NB4 (cell line): ENCODE measurements at regions not wholly inside any gene's neighbourhood (a gene's known extent, or its start where the extent isn't known, plus 50 kb on each side); places are given as distances from the start of the nearest gene placed in this dataset.

Experiments used
- DNase-seq: peaks from one replicate; pipeline ENCODE4 v3.0.0; 2010; ENCODE audit warnings: low read depth
- H3K4me3 ChIP-seq: one replicate; pipeline ENCODE4 v1.5.1; 2011; ENCODE audit warnings: mild to moderate bottlenecking, low read depth, low read length, moderate library complexity
- MYC ChIP-seq: IDR thresholded peaks from 2 replicates; pipeline ENCODE4 v1.6.1; 2011; ENCODE audit warnings: low read depth, low read length
- POLR2A ChIP-seq: IDR thresholded peaks from 2 replicates; pipeline ENCODE4 v1.6.1; 2011; ENCODE audit warnings: mild to moderate bottlenecking; ENCODE audit not compliant: insufficient read length; ENCODE audit errors: extremely low read depth
- TF ChIP-seq, protein P1 (sequence below): IDR thresholded peaks from 2 replicates; pipeline ENCODE4 v1.6.1; 2011; ENCODE audit warnings: low read depth, low read length
- TF ChIP-seq, protein P2 (sequence below): IDR thresholded peaks from one replicate; pipeline ENCODE4 v1.5.1; 2012; ENCODE audit warnings: low read depth, low read length

DNA sequence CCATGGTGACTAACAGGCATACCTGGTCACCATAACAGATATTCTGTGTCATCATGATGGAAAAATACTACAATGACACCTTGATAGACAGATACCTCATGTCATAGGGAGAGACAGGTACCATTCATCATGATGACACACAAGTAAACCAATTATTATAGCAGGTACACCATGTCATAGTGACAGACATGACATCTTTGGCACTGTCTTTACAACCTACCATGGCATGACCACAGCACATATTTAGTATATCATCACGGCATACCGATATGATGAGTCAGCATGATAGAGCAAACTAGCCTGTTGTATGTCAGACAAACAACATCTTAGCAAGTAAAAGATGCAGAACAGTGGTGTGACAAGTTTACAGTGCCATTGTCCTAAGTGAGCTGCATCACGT is 101.3 kb upstream of the KLHL29 start:
- TF ChIP-seq MYC (no peak), POLR2A (no peak)
- TF ChIP-seq, protein P1, sequence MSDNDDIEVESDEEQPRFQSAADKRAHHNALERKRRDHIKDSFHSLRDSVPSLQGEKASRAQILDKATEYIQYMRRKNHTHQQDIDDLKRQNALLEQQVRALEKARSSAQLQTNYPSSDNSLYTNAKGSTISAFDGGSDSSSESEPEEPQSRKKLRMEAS, result no peak

DNA sequence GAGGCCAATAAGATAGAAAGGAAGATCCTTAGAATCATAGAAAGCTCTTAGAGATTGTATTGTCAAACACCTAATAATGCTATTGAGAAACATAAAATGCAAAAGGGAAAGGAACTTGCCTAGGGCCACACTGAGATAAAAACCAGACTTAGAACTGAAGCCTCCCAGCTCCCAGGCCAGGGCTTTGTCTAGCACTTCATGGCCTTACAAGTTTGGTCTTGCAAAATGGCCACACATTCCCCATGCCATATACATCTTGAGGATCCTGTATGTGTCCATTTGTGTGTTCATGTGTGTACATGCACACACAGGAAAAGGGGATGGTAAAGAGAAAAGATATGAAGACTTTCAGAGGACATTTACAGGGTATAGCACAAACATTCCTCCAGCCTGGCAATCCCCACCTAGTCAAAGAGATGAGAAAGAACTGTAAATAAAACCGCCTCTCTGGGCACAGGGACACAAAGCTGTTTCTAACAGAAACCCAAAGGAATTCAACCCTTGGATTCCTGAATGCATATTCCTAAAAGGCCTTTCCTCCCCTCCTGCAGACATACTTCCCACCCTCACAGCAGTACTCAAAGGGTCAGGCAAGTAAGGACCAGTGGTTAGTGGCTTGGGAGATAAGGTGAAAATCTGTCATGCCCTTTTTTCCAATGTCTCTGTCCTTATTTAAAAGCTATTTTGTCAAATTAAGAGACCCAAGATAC is 99.7 kb upstream of the KLHL29 start:
- TF ChIP-seq POLR2A (no peak), MYC (no peak)
- DNase-seq, result no peak
- H3K4me3 ChIP-seq, result no peak overlapping the region

More for the DNA sequence above, 101.3 kb upstream of the KLHL29 start:
- no peak for DNase-seq
- H3K4me3 ChIP-seq, result no peak overlapping the region

DNA sequence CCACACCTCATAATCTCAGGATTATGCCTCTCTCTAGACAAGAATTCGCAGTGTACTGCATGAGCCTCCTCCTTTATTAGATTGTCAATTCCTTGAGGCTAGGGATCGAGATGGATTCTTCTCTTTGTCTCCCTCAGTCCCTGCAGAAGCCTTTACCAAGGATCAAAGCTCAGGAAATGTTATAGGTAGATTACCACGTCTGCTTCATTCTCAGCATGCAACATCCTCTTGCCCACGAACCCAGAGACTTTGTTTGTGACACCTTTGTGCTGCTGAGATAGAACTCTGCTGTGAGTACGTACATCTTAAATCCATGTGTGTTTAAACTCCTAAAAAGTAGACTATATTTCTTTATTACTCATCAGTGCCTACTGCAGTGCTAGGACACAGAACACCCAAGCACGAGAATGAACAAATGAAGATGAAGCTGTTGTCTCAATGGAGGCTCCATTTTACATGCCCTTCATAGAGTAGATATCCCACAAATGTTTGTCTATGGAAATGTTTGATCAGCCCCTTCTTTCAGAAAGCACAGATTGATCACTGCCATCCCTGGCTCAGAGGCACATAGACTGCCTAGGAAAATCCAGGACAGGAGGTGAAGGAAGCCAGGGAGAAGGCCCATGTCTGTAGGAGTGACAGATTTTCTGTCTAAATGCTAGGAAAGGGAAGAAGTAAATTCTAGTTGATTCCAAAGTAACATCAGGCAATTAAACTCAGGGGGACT is 98.8 kb upstream of the KLHL29 start:
- no peak overlapping the region for H3K4me3 ChIP-seq
- TF ChIP-seq, protein P1, result no peak
- TF ChIP-seq, protein P2, sequence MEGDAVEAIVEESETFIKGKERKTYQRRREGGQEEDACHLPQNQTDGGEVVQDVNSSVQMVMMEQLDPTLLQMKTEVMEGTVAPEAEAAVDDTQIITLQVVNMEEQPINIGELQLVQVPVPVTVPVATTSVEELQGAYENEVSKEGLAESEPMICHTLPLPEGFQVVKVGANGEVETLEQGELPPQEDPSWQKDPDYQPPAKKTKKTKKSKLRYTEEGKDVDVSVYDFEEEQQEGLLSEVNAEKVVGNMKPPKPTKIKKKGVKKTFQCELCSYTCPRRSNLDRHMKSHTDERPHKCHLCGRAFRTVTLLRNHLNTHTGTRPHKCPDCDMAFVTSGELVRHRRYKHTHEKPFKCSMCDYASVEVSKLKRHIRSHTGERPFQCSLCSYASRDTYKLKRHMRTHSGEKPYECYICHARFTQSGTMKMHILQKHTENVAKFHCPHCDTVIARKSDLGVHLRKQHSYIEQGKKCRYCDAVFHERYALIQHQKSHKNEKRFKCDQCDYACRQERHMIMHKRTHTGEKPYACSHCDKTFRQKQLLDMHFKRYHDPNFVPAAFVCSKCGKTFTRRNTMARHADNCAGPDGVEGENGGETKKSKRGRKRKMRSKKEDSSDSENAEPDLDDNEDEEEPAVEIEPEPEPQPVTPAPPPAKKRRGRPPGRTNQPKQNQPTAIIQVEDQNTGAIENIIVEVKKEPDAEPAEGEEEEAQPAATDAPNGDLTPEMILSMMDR, result no peak
- no peak for TF ChIP-seq POLR2A
- no peak for TF ChIP-seq MYC
- no peak for DNase-seq

DNA sequence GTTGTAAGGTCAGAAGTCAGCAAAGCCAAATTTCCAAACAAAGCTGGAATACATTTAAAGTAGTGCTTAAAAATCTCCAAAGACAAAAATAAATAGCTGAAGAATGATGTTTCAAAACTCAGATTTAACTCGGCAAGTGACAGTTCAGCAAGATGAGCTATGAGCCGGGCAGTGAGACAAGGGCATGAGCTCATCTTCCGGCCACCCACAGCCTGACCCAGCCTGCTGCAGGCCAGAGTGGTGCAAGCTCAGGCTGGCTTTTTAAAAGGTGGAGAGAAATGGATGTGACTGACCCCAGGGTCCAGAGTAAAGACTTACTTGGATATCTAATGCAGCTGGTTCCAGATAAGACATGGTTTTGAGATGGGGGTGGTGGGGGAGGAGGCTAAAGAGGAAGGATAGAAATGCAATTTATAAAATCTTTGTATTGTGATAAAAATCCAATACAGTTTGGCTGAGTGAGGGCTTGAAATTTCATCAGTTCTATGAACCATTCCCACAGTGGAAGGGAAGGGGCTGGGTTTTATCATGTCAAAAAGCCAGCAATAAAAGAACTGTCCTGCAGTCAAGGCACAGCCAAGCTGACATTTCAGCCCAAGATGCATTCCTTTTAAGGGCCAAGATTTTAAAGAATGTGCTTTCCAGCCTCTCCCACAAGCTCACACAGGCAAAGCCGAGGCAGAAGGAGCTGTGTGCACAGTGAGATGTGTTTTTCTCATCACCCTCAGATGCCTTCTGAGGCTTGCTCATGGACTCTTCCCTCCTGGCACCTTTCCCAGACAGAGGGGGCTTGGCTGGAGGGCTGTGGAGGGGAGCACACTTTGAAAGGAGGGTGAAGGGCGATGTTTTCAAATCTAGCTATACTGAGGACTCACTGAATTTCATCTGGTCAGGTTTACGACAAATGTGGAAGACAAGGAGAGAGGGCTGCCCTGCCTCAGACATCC is 97.9 kb upstream of the KLHL29 start:
- H3K4me3 ChIP-seq, result no peak overlapping the region
- no peak for DNase-seq
- TF ChIP-seq, protein P2, result no peak
- no peak for TF ChIP-seq POLR2A
- TF ChIP-seq, protein P1, result no peak
- no peak for TF ChIP-seq MYC

DNA sequence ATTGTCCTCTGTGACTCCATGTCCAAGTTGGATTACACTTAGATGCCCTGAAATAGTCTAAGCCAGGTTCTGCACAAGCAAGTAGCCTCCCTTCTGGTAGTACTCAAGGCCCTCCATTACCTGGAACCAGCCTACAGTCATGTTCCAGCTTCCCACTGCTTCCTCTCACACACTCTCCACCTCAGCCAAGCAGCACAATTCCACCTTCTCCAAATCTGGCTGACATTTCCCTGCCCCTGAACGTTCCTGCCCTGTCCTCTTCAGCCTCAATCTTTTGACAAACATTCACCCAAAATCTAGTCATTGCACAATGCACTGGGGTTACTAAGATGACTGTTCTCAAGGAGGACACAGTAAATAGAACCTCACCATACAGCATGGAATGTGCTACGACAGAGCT is 95.3 kb upstream of the KLHL29 start:
- DNase-seq, result no peak
- no peak for TF ChIP-seq MYC
- H3K4me3 ChIP-seq, result no peak overlapping the region

DNA sequence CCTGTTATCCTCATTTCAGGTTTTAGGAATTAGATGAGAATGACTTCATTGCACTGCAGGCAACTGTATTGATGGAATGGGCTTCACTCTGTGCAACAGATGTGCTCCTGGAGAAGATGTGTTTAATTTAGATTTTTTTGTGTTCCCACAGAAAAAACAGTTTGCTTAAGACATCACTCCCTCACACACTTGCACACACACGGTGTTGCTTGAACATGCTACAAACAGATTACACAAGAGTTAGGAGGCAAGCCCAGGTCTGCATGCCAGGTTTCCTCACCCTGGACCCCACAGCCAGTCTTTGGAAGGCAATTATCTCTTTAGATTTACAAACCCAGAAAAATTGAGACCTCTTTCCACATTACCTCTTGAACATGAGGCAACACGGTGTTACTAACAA is 93.7 kb upstream of the KLHL29 start:
- no peak overlapping the region for H3K4me3 ChIP-seq
- TF ChIP-seq MYC, result no peak
- no peak for TF ChIP-seq POLR2A
- TF ChIP-seq, protein P2, result no peak
- TF ChIP-seq, protein P1, result no peak
- no peak for DNase-seq

DNA sequence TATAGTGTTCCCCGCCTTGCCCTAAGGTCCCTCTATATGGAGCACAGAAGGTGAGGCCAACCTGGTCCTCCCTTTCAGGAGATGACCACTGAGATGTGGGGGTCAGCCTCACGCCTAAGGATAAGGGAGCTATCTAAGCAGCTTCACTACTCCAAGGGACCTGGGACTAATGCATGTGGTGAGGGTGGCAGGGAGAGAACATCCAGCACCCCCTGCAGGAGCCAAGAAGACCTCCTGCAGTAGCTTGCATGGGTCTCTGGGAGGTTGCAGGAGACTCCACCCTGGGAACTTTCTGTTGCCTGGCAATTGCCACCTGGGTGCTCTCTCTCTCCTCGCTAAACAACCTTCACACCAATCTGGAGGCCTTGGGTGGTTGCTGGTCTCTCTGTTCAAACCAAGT is 93.0 kb upstream of the KLHL29 start:
- peak; percentile 16 for DNase-seq
- TF ChIP-seq POLR2A (no peak), MYC (no peak)
- TF ChIP-seq, protein P2, result no peak
- TF ChIP-seq, protein P1, result no peak

More for the DNA sequence above, 93.0 kb upstream of the KLHL29 start:
- H3K4me3 ChIP-seq, result no peak overlapping the region
